Kidney (tissue), 13 donors: ENCODE measurements at regions not wholly inside any gene's neighbourhood (a gene's known extent, or its start where the extent isn't known, plus 50 kb on each side); places are given as distances from the start of the nearest gene placed in this dataset.

Source experiments
- DNase-seq, 5 donors: peaks; one replicate each; pipeline ENCODE4 v3.0.0-alpha.2; 2013 to 2020
- FAIRE-seq: peaks from 2 replicates; lab custom pipeline; 2012; peaks lifted over from hg19 to GRCh38; lab: Jason Lieb, UNC
- H3K27ac ChIP-seq, 2 donors: one replicate each; pipeline ENCODE4 v1.7.0; 2013; ENCODE audit warnings: low read depth in 2 of 2, low read length in 2 of 2, inconsistent platforms in 1 of 2
- H3K27me3 ChIP-seq: one replicate; pipeline ENCODE4 v1.7.1; 2013; ENCODE audit warnings: low read length, inconsistent platforms; ENCODE audit not compliant: control insufficient read depth, insufficient read depth
- H3K36me3 ChIP-seq, 3 donors: one replicate each; pipeline versions ENCODE4 v1.7.0 to v1.7.1; 2013; ENCODE audit warnings: low read length in 3 of 3, control low read depth in 1 of 3, inconsistent platforms in 1 of 3; ENCODE audit not compliant: insufficient read depth in 3 of 3, control insufficient read depth in 2 of 3
- H3K4me1 ChIP-seq, 3 donors: one replicate each; pipeline versions ENCODE4 v1.7.0 to v1.7.1; 2013; ENCODE audit warnings: low read length in 3 of 3, inconsistent platforms in 1 of 3, low read depth in 1 of 3; ENCODE audit not compliant: control insufficient read depth in 2 of 3, insufficient read depth in 2 of 3
- H3K4me3 ChIP-seq, 3 donors: one replicate each; pipeline versions ENCODE4 v1.7.0 to v1.8.1; 2013; ENCODE audit warnings: low read length in 3 of 3, control low read depth in 1 of 3, inconsistent platforms in 1 of 3
- H3K9ac ChIP-seq, 3 donors: one replicate each; pipeline versions ENCODE4 v1.7.0 to v1.7.1; 2013; ENCODE audit warnings: low read length in 3 of 3, control low read depth in 1 of 3, inconsistent platforms in 1 of 3
- H3K9me3 ChIP-seq, 3 donors: one replicate each; pipeline versions ENCODE4 v1.7.0 to v1.7.1; 2013; ENCODE audit warnings: low read length in 3 of 3, control low read depth in 1 of 3, inconsistent platforms in 1 of 3; ENCODE audit not compliant: control insufficient read depth in 2 of 3, insufficient read depth in 1 of 3
- CTCF ChIP-seq: IDR thresholded peaks from 3 replicates; pipeline ENCODE4 v1.5.1; 2012; ENCODE audit warnings: mild to moderate bottlenecking, moderate library complexity, borderline replicate concordance; ENCODE audit not compliant: insufficient read depth; ENCODE audit errors: extremely low read depth
- intact Hi-C: fragments of 100-400 bp; cut with DNase I; formaldehyde crosslinking; loops from one replicate; pipeline ENCODE4 v1.11.1; 2022
- donor health status: control.
- donor health status: control.
- donor health status: control.
- donor health status: control.
- donor health status: control.
- donor health status: DM: yes; HTN: yes; CAD: no.
- donor health status: Normal renal cell carcinoma (clear cell type).

DNA sequence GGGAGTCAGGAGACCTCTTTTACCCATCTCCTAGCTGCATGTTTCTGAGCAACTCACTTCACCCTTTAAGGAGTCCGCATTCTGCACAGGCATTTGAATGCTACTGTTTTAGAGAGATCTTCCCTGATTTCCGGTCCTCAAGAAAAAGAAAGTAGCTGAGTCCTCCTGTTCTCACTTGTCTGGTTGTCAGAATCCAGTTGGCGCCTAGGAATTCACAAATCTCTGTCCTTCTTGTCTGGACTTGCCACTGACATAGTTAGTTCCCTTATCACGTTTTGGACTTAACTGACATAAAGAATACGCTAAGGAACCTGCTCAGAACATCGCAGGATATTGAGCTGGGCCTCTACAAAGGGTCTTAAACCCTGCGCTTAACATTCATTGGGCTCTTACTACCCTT, 61.3 kb upstream of the OR5P2 start:
- no peak for FAIRE-seq

GRCh38 chr11:7851391-7851790, 54.6 kb upstream of the OR5P2 start:
- no peak overlapping the region for H3K27ac ChIP-seq
- intact Hi-C loops = no loop called here
- H3K9ac ChIP-seq = no peak overlapping the region

More for the DNA sequence above, 61.3 kb upstream of the OR5P2 start:
- H3K9ac ChIP-seq = no peak overlapping the region
- no peaks in the 10 kb centered on the region for H3K27me3 ChIP-seq
- H3K36me3 ChIP-seq = no peaks in the 10 kb centered on the region
- no peak overlapping the region for H3K27ac ChIP-seq
- H3K4me3 ChIP-seq = no peak overlapping the region
- no peak for TF ChIP-seq CTCF
- H3K4me1 ChIP-seq = no peaks in the 10 kb centered on the region
- no peak for DNase-seq
- no peaks in the 10 kb centered on the region for H3K9me3 ChIP-seq
- intact Hi-C loops = no loop called here

GRCh38 chr11:7849018-7849417, 52.3 kb upstream of the OR5P2 start:
- Histone ChIP-seq H3K4me3 (no peak overlapping the region), H3K9ac (no peak overlapping the region), H3K36me3 (no peaks in the 10 kb centered on the region), H3K27me3 (no peaks in the 10 kb centered on the region), H3K9me3 (no peaks in the 10 kb centered on the region), H3K27ac (no peak overlapping the region), H3K4me1 (no peaks in the 10 kb centered on the region)
- FAIRE-seq (no peak), DNase-seq (peak in 1 of 5 donors; percentile 33)
- no peak for TF ChIP-seq CTCF
- intact Hi-C loops = no loop called here

More at GRCh38 chr11:7851391-7851790, 54.6 kb upstream of the OR5P2 start:
- no peaks in the 10 kb centered on the region for H3K36me3 ChIP-seq
- H3K9me3 ChIP-seq = no peaks in the 10 kb centered on the region
- no peak for FAIRE-seq
- H3K27me3 ChIP-seq = no peaks in the 10 kb centered on the region
- H3K4me3 ChIP-seq = no peak overlapping the region
- DNase-seq = no peak
- no peak for TF ChIP-seq CTCF
- no peaks in the 10 kb centered on the region for H3K4me1 ChIP-seq
